HG02642 (cell line): ENCODE measurements at regions not wholly inside any gene's neighbourhood (a gene's known extent, or its start where the extent isn't known, plus 50 kb on each side); places are given as distances from the start of the nearest gene placed in this dataset.
"Not testable (repeated sequence)": the region's sequence is repeated elsewhere in the genome, so short reads cannot be mapped to it uniquely, and the experiment has no call there.

Experiments
- ATAC-seq: cut with Tn5 transposase; IDR thresholded peaks from one replicate; pipeline ENCODE4 v1.9.1; 2021; ENCODE audit warnings: mild to moderate bottlenecking; ENCODE audit not compliant: unreplicated experiment, poor library complexity

DNA sequence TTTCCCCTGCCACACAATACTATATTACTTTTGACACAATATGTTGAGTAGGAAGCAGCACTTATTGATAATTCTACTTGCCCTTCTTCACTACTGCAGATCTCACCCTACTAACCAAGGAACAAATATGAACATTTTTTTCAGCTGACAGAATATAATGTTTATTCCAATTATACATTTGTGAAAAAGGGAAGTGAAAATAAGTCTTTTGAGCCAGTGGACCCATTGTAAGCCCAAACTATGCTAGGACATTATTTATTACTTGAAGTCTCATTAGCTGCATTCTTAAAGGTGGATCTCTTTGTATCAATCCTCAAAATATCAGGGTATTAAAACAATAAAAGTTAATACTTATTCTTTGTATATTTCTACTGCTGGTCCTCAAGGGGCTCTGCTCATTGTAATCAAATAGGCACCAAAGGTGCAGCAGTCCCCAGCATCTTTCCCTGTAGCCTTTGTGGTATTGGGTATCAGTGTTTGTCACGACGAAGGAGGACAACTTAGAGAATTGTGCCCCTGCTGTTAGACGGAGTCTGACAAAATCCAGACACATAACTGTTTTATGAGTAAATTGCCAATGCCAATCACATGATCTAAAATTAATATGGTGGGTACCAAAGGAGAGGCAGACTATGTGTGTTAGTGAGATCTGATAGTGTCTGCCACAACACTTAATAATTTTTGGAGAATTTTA is 453.5 kb upstream of the CDH9 start:
- no peak for ATAC-seq

DNA sequence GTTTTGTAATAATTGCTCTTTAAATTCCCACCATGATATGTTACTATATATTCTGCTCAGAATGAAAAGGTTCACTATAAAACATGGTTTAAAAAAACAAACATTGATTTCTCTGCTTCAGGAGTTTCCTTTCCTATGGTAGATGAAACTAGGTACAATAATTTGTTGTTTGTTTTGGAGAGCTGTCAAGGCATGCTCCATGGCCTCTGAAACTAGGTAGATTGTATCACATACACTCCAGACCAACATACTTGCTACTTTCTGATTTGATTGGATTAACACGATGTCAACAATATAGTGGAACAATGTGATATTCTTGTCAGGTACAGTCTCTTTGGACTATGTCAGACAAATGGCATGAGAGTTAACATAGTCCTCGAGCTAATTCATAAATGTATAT is 452.7 kb upstream of the CDH9 start:
- ATAC-seq, result no peak

- ATAC-seq, result no peak
These were observed 451.3 kb upstream of the CDH9 start for GRCh38 chr5:27489701-27490100.

GRCh38 chr5:27482663-27483062 is 444.3 kb upstream of the CDH9 start:
- ATAC-seq, result no peak

- no peak for ATAC-seq
These were observed 441.5 kb upstream of the CDH9 start for GRCh38 chr5:27479859-27480258.

GRCh38 chr5:27477550-27477949 is 439.2 kb upstream of the CDH9 start:
- no peak for ATAC-seq

GRCh38 chr5:27476356-27476988 is 438.1 kb upstream of the CDH9 start:
- ATAC-seq, result no peak

DNA sequence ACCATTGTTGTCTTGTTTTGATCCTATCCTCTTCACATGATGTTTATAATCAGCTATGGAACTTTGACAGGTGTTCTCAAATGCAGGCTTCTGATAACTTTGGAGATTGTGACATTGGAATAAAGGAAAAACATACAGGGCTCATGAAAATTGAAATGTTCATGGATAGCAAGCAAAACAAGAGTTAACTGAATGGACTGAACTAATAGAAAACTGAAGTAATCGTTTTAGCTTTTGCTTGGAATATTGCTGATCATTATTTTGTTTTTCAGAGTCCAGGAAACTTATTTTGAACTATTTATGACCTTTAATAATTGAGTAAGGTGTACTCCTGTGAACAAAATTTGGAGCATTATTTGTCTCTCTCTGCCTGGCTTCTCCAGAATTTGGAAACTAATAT is 436.7 kb upstream of the CDH9 start:
- no peak for ATAC-seq

DNA sequence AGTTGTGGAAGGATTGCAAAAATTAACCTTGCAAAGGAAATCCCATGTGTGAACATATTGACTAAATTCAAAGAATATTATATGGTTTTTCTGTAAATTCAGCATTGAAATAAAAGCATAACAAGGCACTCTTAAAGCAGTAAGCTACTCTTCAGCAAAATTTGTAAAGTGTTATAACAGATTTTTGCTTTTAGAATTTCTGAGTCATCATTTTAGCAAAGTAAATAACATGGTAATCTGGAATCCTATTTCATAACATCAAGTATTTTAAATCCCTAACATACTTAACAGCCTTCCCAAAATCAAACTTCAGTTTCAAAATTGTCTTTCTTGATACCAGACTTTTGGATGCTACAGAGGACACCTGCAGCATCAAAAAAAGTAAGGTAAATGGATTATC is 436.0 kb upstream of the CDH9 start:
- no peak for ATAC-seq

DNA sequence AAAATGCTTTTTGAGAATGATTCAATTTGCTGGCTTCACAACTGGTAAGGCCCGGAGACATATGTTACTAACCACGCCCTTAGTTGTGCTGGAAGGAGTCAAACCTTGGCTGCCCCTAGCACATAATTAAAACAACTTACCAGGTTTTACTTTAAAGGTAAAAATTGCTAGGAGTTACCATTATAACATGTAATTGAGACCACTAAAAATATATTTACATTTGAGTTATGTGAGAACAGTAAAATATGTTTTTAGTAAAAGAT is 435.6 kb upstream of the CDH9 start:
- ATAC-seq, result no peak

- no peak for ATAC-seq
These were observed 435.1 kb upstream of the CDH9 start for GRCh38 chr5:27473307-27474046.

- ATAC-seq, result no peak
These were observed 434.5 kb upstream of the CDH9 start for GRCh38 chr5:27472871-27473270.

GRCh38 chr5:27472000-27472763 is 433.8 kb upstream of the CDH9 start:
- ATAC-seq, result peak; percentile 90

- ATAC-seq, result no peak
These were observed 428.6 kb upstream of the CDH9 start for GRCh38 chr5:27466959-27467358.

GRCh38 chr5:27465140-27465539 is 426.8 kb upstream of the CDH9 start:
- no peak for ATAC-seq

DNA sequence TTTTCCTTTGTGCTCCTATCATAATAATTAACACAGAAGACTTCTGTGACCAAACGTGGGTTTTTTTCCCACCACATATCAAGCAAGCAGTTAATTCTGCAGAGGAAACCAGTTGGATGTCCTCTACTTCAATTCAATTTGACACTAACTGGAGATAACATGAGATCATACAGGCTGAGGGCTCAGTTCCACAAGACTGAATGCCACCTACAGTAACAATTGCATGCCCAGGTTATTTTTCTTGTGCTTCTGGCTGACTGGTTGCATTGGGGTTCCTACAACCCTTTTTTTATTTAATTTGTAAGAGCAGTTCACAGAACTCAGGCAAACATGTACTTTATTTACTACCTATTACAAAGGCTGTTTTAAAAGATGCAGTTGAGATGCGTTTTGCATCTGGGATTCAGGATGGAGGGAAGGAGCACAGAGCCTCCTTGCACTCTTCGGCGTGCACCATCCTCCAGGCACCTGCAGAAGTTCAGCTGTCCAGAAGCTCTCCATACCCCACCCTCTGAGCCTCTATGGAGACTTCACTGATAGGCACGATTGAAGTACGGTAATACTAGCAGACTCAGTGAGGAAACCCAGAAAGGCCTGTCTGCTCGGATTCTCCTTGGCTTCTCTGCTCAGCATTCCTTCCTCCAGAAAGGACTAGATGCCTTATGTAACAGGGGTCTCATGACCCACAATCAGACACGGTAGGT is 425.2 kb upstream of the CDH9 start:
- ATAC-seq, result no peak

DNA sequence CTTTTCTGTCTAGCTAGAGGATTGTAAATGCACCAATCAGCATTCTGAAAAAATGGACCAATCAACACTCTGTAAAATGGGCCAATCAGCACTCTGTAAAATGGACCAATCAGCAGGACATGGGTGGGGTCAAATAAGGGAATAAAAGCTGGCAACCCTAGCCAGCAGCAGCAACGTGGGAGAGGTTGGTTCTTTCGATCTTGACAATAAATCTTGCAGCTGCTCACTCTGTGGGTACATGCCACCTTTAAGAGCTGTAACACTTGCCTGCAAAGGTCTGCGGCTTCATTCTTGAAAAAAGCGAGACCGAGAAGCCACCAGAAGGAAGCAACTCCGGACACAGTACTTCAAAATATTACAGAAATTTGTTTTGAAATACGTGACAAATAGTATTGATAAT is 424.6 kb upstream of the CDH9 start:
- no peak for ATAC-seq

DNA sequence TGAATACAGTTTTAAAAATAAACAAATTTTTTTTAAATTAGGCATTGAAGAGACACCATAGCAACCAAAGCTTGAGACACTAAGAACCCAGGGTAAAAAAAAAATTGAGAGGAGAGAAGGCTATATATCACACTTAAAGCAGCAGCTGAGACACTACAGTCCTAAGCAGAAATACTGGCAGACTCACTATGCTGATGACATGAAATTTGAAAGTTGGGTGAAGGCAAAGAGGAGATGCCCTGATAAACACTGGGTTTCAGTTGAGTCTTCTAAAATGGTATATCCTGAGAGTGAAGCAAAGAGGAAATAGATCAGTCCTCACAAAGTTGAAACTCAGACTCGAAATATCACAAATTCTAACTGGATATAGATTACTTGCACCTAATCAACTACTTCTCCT is 419.9 kb upstream of the CDH9 start:
- ATAC-seq, result no peak

DNA sequence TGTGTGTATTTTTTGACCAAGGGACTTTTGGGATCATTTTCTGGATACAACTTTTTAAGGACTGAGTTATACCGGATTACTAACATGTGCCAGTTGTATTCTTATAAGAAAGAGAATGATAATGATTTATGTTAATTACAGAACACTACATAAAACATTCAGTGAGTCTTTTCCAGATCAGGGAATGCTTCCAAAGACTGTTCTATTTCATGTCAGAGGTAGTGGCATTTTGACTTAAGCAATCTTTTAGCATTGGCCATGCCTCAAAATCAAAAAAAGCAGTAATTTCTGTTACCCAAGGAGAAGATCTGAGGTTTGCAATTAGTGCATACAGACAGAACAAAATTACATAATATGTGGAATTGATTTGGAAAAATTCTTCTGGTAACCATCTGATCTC is 413.0 kb upstream of the CDH9 start:
- no peak for ATAC-seq

GRCh38 chr5:27450607-27451006 is 412.2 kb upstream of the CDH9 start:
- no peak for ATAC-seq

DNA sequence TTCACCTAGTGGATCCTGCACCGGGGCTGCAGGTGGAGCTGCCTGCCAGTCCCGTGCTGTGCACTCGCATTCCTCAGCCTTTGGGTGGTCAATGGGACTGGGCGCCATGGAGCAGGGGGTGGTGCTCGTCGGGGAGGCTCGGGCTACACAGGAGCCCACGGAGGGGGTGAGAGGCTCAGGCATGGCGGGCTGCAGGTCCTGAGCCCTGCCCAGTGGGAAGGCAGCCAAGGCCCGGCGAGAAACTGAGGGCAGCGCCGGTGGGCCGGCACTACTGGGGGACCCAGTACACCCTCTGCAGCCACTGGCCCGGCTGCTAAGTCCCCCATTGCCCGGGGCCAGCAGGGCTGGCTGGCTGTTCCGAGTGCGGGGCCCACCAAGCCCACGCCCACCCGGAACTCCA is 401.0 kb upstream of the CDH9 start:
- ATAC-seq, result not testable (repeated sequence)
